ENCODE measurements at regions not wholly inside any gene's neighbourhood (a gene's known extent, or its start where the extent isn't known, plus 50 kb on each side); places are given as distances from the start of the nearest gene placed in this dataset.
"Not testable (repeated sequence)": the region's sequence is repeated elsewhere in the genome, so short reads cannot be mapped to it uniquely, and the experiment has no call there.

- TF ChIP-seq EP300 (IDR thresholded peaks at IDR 0.05) (no peak), POLR2A (IDR thresholded peaks at IDR 0.05) (no peak), POLR2AphosphoS5 (IDR thresholded peaks at IDR 0.05) (no peak)
- TF ChIP-seq, protein P1, sequence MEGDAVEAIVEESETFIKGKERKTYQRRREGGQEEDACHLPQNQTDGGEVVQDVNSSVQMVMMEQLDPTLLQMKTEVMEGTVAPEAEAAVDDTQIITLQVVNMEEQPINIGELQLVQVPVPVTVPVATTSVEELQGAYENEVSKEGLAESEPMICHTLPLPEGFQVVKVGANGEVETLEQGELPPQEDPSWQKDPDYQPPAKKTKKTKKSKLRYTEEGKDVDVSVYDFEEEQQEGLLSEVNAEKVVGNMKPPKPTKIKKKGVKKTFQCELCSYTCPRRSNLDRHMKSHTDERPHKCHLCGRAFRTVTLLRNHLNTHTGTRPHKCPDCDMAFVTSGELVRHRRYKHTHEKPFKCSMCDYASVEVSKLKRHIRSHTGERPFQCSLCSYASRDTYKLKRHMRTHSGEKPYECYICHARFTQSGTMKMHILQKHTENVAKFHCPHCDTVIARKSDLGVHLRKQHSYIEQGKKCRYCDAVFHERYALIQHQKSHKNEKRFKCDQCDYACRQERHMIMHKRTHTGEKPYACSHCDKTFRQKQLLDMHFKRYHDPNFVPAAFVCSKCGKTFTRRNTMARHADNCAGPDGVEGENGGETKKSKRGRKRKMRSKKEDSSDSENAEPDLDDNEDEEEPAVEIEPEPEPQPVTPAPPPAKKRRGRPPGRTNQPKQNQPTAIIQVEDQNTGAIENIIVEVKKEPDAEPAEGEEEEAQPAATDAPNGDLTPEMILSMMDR (IDR thresholded peaks at IDR 0.05): no peak
- DNase-seq: no peak
- Histone ChIP-seq H3K9me3 (no peaks in the 10 kb centered on the region), H3K4me3 (no peak overlapping the region), H3K36me3 (no peaks in the 10 kb centered on the region), H3K27ac (no peak overlapping the region), H3K4me1 (no peaks in the 10 kb centered on the region), H3K27me3 (no peaks in the 10 kb centered on the region)
- no peak for ATAC-seq (ENCODE audit: low FRiP score in 2 of 2)
- 66 to 68% methylated on average over 6 of the region's 6 CpGs for WGBS, 2 donors
These were observed 73.6 kb upstream of the PPP2R5C start for GRCh38 chr14:101687756-101688546.

DNA sequence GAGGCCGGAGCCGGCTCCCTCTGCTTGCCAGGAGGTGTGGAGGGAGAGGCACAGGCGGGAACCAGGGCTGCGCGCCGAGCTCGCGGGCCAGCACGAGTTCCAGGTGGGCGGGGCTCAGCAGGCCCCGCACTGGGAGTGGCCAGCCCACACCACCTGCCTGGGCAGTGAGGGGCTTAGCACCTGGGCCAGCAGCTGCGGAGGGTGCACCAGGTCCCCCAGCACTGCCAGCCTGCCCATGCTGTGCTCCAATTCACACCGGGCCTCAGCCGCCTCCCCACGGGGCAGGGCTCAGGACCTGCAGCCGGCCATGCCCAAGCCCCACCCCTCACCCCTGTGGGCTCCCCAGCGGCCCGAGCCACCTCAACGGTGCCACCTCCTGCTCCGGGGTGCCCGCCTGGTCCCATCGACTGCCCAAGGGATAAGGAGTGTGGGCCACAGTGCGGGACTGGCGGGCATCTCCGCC is 72.4 kb upstream of the PPP2R5C start:
- TF ChIP-seq POLR2A (IDR thresholded peaks at IDR 0.05) (no peak), POLR2AphosphoS5 (IDR thresholded peaks at IDR 0.05) (no peak), EP300 (IDR thresholded peaks at IDR 0.05) (no peak)
- TF ChIP-seq, protein P1 (IDR thresholded peaks at IDR 0.05): no peak
- no peaks in the 10 kb centered on the region for H3K27me3 ChIP-seq
- H3K4me3 ChIP-seq: no peak overlapping the region
- no peak overlapping the region for H3K27ac ChIP-seq
- peak in 1 of 2 donors; percentile 79 for DNase-seq
- H3K36me3 ChIP-seq: no peaks in the 10 kb centered on the region
- no peaks in the 10 kb centered on the region for H3K4me1 ChIP-seq
- ATAC-seq (ENCODE audit: low FRiP score in 2 of 2): peak in 1 of 2 donors; percentile 49
- 94% methylated on average over 22 of the region's 25 CpGs; no CpG with 5 or more reads in 1 of the 2 donors for whole genome bisulfite sequencing, 2 donors
- no peaks in the 10 kb centered on the region for H3K9me3 ChIP-seq

GRCh38 chr14:101689966-101690365 is 71.5 kb upstream of the PPP2R5C start:
- not testable (repeated sequence) for ATAC-seq (ENCODE audit: low FRiP score in 2 of 2)

DNA sequence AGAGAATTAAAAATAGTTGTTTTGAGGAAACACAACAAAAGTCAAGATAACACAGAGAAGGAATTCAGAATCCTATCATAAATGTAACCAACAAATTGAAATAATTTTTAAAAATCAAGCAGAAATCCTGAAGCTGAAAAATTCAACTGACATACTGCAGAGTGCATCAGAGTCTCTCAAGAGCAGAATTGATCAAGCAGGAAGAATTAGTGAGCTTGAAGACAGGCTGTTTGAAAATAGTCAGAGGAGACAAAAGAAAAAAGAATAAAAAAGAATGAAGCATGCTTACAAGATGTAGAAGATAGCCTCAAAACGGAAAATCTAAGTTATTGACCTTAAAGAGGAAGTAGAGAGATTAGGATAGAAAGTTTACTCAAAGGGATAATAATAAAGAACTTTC is 65.8 kb upstream of the PPP2R5C start:
- H3K9me3 ChIP-seq: no peaks in the 10 kb centered on the region
- ATAC-seq (ENCODE audit: low FRiP score in 2 of 2) (no peak), DNase-seq (no peak)
- H3K4me1 ChIP-seq: no peaks in the 10 kb centered on the region
- no peaks in the 10 kb centered on the region for H3K36me3 ChIP-seq
- no peak overlapping the region for H3K4me3 ChIP-seq
- TF ChIP-seq POLR2AphosphoS5 (IDR thresholded peaks at IDR 0.05) (no peak), POLR2A (IDR thresholded peaks at IDR 0.05) (no peak), EP300 (IDR thresholded peaks at IDR 0.05) (no peak)
- TF ChIP-seq, protein P1 (IDR thresholded peaks at IDR 0.05): no peak
- WGBS, 2 donors: 28 to 41% methylated on average over 1 of the region's 1 CpG
- no peaks in the 10 kb centered on the region for H3K27me3 ChIP-seq
- H3K27ac ChIP-seq: no peak overlapping the region

More at GRCh38 chr14:101689966-101690365, 71.5 kb upstream of the PPP2R5C start:
- H3K27me3 ChIP-seq, H3K27ac ChIP-seq, H3K4me1 ChIP-seq, DNase-seq, H3K9me3 ChIP-seq, H3K4me3 ChIP-seq, H3K36me3 ChIP-seq: not testable (repeated sequence)
- WGBS, 2 donors: 88 to 94% methylated on average over 12 of the region's 12 CpGs

GRCh38 chr14:101704140-101704539 is 57.4 kb upstream of the PPP2R5C start:
- H3K9me3 ChIP-seq: no peaks in the 10 kb centered on the region
- TF ChIP-seq POLR2A (IDR thresholded peaks at IDR 0.05): no peak
- TF ChIP-seq, protein P1 (IDR thresholded peaks at IDR 0.05): no peak
- no peak for TF ChIP-seq EP300 (IDR thresholded peaks at IDR 0.05)
- no peak for TF ChIP-seq POLR2AphosphoS5 (IDR thresholded peaks at IDR 0.05)
- H3K36me3 ChIP-seq: no peaks in the 10 kb centered on the region
- no peak overlapping the region for H3K4me3 ChIP-seq
- WGBS, 2 donors: 88 to 90% methylated on average over 2 to 3 of the region's 3 CpGs
- H3K27ac ChIP-seq: no peak overlapping the region
- peaks cover 0 to 5% (median 0%) of the 10 kb centered on the region in 4 donors for H3K27me3 ChIP-seq
- ATAC-seq (ENCODE audit: low FRiP score in 2 of 2) (no peak), DNase-seq (no peak)
- H3K4me1 ChIP-seq: peaks cover 25 to 27% (median 26%) of the 10 kb centered on the region in 4 donors
